GM21786 (cell line): ENCODE measurements at regions not wholly inside any gene's neighbourhood (a gene's known extent, or its start where the extent isn't known, plus 50 kb on each side); places are given as distances from the start of the nearest gene placed in this dataset.
A peak's percentile ranks its signal among the peaks of the same experiment; 100 is the strongest.

Experiments used
- ATAC-seq: cut with Tn5 transposase; IDR thresholded peaks from one replicate; pipeline ENCODE4 v1.9.1; 2021; ENCODE audit not compliant: unreplicated experiment

GRCh38 chr4:123455360-123455759 lies 58.8 kb downstream of the SPRY1 start:
- no peak for ATAC-seq

GRCh38 chr4:123462007-123462406 lies 65.4 kb downstream of the SPRY1 start:
- ATAC-seq = no peak

GRCh38 chr4:123463869-123464268 lies 67.3 kb downstream of the SPRY1 start:
- ATAC-seq = no peak

GRCh38 chr4:123465416-123465815 lies 68.8 kb downstream of the SPRY1 start:
- ATAC-seq = no peak

GRCh38 chr4:123466080-123466785 lies 69.6 kb downstream of the SPRY1 start:
- ATAC-seq = no peak

- ATAC-seq = no peak
Measured at GRCh38 chr4:123468479-123469031, 72.0 kb downstream of the SPRY1 start.

GRCh38 chr4:123469245-123469644 lies 72.7 kb downstream of the SPRY1 start:
- ATAC-seq = no peak

- no peak for ATAC-seq
Measured at GRCh38 chr4:123469696-123470095, 73.1 kb downstream of the SPRY1 start.

GRCh38 chr4:123470640-123471039 lies 74.0 kb downstream of the SPRY1 start:
- ATAC-seq = no peak

- ATAC-seq = no peak
Measured at GRCh38 chr4:123471655-123472369, 75.2 kb downstream of the SPRY1 start.

GRCh38 chr4:123474817-123475216 lies 78.2 kb downstream of the SPRY1 start:
- ATAC-seq = no peak

- ATAC-seq = no peak
Measured at GRCh38 chr4:123476089-123476488, 79.5 kb downstream of the SPRY1 start.

GRCh38 chr4:123477711-123478209 lies 81.2 kb downstream of the SPRY1 start:
- peak; percentile 53 for ATAC-seq

- ATAC-seq = no peak
Measured at GRCh38 chr4:123478859-123479345, 82.3 kb downstream of the SPRY1 start.

GRCh38 chr4:123479944-123480343 lies 83.3 kb downstream of the SPRY1 start:
- ATAC-seq = no peak

- no peak for ATAC-seq
Measured at GRCh38 chr4:123480706-123481418, 84.3 kb downstream of the SPRY1 start.

- ATAC-seq = no peak
Measured at GRCh38 chr4:123481717-123482116, 85.1 kb downstream of the SPRY1 start.

- ATAC-seq = no peak
Measured at GRCh38 chr4:123484291-123484926, 87.8 kb downstream of the SPRY1 start.

GRCh38 chr4:123485601-123486000 lies 89.0 kb downstream of the SPRY1 start:
- ATAC-seq = no peak

GRCh38 chr4:123488916-123489315 lies 92.3 kb downstream of the SPRY1 start:
- peak; percentile 87 for ATAC-seq

- no peak for ATAC-seq
Measured at GRCh38 chr4:123495530-123495929, 98.9 kb downstream of the SPRY1 start.
